Stimulated activated CD8-positive, alpha-beta memory T cell treated with anti-CD3 and anti-CD28 coated beads, Interleukin-7, amount 100 ng/mL, for 4 hours (primary cell): ENCODE measurements at regions not wholly inside any gene's neighbourhood (a gene's known extent, or its start where the extent isn't known, plus 50 kb on each side); places are given as distances from the start of the nearest gene placed in this dataset.
"Not testable (repeated sequence)": the region's sequence is repeated elsewhere in the genome, so short reads cannot be mapped to it uniquely, and the experiment has no call there.

Source experiments
- DNase-seq, 2 donors: peaks; one replicate each; pipeline ENCODE4 v3.0.0-alpha.2; 2020; ENCODE audit warnings: low read depth in 2 of 2

DNA sequence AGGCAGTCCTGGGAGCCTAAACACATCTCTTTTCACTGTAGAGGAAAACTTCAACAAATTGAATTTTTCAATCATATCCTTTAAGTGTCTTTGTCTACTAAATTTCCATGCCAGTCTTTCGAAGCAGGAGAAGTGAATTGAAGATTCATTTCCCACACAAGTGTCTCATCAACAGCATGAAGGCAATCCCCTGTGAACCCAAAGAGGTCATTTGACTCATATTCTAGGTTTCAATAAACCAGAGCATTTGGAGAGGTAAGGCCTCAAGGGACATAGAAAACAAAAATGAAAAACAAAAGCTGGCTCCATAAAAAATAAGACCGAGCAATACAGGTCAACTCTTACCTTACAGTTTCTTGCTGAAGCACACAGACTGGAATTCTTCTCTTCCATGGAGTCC is 94.1 kb upstream of the ATP1B1 start:
- DNase-seq = no peak

DNA sequence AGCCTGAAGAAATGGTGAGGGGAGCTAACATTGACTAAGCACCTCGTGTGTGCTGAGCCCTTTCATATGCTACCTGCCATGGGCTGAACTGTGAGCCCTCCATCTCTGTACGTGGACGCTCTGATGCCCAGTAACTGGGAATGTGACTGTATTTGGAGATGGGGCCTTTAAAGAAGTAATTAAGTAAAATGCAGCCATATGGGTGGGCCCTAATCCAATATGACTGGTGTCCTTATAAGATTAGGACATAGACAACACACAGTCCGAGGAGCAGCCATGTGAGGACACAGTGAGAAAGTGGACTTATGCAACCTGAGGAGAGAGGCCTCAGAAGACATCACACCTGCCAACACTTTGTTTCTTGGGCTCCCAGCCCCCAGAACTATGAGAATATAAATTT is 92.7 kb upstream of the ATP1B1 start:
- DNase-seq = no peak

DNA sequence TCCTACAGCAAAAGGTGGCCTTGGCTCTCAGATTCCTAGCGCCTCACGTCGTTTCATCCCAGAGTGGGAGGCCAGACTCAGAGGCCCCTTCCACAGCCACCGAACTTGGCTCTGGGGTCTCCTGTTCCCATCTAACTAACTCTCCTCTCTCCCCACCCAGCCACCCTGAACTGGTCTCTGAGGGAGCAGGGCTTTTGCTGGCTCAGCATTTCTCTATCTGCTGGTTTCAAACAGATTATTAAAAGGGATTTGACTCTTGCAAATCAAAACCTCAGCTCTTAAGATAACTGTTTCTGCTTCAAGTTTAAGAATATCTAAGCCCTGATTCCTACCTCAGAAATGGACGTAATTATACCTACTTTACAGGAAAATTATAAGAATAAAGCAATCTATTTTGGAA is 91.0 kb upstream of the ATP1B1 start:
- no peak for DNase-seq

DNA sequence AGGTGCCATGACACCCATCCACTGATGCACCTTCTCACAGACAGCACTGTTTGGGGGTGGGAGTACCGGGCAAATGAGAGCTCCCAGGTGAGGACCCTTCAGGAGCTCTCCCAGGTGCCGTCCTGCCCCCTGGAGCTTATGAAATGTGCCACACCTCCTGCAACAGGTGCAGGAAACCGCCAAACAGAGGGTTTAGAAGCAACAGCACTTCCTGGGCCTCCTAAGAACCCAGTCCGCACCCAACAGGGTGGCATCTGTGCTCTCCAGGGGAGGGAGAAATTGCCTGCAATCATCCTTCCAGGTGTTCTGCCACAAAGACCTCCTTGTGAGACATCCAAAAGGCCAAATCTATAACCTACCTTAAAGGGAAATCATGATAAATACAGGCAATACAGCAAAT is 87.7 kb upstream of the ATP1B1 start:
- DNase-seq = no peak

DNA sequence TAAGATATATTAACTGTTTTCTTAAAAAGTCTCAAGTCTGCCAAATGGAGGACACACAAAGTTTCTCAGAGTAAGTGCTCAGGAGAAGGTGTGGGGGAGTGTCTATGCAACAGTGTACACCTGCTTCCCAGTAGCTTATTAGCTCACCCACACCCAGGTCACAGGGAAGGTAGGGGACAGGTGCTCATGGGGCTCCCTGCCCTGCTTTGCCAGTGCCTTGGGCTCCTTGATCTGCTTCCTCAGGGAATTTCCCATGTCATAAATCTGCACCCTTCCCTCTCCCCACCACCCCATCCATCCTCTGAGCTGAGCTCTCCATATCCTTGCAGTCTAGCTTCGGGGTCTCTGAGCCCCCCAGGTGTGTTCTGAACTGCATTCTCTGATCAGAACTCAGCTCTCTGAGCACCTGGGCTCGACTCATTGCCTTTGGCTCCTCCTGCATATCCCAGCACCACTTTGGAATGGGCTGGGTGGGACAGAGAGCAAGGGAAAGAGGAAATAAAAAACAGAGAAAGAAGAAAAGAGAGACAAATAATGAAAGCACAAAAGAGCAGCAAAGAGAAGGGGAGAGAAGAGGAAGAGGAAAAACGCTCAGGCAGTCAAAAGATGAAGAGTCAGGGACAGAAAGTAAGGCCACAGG is 87.0 kb upstream of the ATP1B1 start:
- DNase-seq = no peak

DNA sequence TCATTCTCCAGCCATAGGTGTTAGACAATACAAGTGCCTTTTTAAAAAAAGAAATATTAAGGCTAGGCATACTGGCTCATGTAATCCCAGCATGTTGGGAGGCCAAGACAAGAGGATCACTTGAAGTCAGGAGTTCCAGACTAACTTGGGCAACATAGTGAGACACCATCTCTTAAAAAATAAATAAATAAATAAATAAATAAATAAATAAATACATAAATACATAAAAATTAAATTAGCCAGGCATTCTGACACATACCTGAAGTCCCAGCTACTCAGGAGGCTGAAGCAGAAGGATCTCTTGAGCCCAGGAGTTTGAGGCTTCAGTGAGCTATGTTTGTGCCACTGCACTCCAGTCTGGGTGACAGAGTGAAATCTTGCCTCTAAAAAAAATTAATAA is 85.8 kb upstream of the ATP1B1 start:
- DNase-seq = no peak

DNA sequence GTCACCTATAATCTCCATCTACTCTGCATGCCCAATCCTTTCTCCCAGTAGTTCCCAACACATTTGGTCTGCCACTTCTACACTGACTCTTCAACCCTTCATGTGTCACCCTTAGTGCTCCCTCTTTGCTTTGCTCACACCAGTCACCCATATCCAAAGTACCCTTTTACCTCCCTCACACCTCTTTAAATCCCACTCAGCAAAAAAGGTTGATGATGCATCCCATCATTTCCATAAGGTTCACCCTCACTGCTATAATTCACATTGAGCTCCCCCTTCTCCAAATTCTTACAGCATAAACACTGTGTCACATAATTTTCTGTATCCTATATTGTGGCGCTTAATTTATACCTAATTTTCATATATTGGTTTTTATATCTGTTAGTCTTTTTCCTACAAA is 83.8 kb upstream of the ATP1B1 start:
- no peak for DNase-seq

DNA sequence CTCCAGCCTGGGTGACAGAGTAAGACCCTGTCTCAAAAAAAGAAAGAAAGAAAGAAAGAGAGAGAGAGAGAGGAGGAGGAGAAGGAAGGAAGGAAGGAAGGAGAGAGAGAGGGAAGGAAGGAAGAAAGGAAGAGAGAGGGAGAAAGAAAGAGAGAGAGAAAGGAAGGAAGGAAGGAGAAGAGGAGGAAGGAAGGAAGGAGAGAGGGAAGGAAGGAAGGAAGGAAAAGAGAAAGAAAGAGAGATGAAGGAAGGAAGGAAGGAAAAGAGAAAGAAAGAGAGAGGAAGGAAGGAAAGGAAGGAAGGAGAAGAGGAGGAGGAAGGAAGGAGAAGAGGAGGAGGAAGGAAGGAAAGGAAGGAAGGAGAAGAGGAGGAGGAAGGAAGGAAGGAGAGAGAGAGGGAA is 82.2 kb upstream of the ATP1B1 start:
- DNase-seq = no peak

DNA sequence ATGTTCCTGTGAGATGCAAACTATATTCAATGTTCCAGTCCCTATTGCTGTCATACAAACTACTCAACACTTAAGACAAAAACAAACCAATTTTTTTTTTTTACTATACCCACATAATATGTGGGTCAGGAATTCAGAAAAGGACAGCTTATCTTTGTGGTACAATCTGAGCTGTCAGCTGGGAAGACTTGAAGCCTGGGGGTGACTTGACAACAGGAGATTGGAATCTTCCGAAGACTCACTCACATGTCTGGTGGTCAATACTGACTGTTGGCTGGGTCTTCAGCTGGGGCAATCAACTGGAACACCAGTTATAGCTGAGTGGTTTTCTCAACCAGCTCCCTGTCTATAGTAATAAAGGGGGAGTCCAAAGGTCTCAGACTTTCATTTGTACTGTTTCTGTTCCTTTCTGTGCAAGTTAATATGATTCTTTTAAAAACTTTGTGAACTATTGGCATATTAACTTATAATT is 81.7 kb upstream of the ATP1B1 start:
- no peak for DNase-seq

DNA sequence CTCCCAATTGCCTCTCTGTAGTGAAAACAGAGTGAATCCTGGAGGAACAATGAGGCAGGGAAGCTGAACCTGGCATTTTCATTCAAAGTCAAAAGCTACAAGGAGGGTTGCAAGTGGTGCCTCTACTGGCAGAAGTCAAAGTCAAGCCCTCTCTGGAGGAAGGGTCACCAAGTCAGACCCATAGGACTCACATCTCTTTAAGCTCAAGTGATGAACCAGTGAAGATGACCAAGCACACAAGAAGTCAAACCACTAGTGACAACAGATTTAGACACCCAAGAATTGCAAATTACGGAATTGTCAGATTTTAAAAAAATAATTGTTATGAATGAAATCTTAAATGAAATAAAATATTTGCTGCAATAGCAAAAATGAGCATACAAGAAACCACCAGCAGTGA is 81.1 kb upstream of the ATP1B1 start:
- DNase-seq = no peak

DNA sequence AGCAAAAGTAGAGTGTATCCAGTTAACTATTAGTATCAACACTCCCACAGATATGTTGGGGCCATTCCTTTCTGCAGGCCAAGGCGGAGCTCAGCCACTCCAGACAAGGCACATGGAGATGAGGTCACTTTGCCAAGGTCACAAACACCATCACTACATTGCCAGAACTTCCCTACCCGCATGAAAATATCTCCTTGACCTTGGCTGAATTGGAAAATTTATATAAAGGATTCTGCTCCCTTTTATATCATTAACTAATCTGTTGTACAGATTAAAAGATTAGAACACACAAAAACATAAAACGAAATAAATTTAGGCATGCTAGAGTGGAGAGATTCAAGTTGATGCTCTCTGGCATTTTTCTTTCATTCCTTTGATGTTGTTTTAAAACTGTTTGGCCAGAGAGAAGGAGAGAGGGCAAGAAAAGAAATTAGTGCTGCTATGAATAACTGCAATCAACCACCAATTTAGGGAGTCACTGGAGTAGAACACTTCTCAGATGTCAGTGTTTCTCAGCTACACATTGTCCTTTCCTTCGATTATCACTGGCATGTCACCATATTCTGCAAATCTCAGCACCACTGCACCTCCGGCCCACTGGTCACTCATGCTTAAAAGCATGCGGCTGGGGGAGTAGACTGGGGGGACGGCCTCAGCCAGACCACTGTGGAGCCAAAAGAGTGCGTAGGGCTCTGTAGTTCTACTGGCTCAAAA is 78.7 kb upstream of the ATP1B1 start:
- DNase-seq = no peak

DNA sequence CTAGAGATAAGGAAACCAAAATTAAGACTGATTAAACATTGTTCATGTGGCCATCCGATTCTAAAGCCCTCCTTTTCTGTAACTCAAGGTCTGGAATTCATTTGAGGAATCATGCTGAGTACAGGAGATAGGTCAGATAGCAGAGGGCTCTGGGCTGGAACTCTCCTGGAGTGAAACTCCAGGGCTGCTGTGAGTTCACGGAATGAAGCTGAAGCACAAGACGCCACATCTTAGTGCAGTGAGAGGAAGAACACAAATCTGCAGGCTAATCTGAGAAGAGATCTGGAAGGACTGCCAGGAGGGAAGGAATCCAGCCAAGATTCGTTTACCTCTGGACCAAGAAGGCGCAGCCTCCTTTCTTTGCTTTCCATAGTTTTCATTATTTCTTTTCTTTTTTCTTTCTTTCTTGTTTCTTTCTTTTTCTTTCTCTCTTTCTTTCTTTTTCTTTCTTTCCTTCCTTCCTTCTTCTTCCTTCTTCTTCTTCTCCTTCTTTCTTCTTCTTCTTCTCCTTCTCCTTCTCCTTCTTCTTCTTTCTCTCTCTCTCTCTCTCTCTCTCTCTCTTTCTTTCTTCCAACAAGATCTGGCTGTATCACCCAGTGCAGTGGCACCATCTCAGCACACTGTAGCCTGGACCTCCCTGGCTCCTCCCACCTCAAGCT is 74.8 kb upstream of the ATP1B1 start:
- no peak for DNase-seq

DNA sequence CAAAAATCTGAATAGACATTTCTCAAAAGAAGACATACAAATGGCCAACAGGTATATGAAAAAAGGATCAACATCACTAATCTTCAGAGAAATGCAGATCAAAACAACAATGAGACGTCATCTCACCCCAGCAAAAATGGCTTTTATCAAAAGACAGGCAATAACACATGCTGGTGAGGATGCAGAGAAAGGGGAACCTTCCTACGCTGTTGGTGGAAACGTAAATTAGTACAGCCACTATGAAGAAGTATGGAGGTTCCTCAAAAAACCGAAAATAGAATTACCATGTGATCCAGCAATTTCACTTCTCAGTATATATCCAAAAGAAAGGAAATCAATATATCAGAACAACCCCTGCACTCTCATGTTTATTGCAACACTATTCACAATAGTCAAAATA is 65.1 kb upstream of the ATP1B1 start:
- no peak for DNase-seq

DNA sequence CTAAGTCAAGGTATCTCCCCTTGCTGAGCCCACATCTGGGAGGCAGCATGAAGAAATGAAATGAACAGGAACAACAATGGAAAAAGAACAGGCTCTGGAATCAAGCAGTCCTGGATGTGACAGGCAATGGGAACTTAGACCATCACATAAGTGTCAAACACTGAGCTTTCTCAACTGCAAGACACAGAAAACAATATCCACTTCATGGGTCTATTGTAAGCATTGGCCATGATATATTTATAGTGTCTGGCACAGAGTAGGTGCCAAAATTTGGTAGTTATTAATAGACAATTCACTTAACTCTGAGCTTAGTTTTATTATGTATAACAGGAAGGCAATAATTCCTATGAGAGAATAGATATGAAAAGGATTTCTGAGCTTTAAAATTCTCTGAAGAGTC is 64.1 kb upstream of the ATP1B1 start:
- DNase-seq = no peak

DNA sequence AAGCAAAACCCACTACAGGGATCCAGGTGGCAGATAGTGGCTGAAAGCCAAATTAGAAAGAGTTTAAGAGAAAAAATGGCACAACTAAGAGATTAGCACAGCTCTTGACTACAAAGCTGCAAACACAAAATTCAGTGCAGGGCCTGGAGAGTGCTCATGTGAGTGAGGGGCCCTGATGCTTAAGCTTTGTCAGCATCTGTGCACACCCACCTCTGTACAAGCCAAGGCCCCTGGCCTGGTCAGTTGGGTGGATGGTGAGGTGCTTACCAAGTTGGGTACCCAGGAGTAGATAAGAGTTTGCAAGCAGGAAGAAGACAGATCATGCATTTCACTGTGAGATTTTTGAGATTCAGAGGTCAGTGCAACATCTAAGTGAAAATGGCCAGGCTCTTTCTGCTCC is 62.7 kb upstream of the ATP1B1 start:
- DNase-seq = no peak

DNA sequence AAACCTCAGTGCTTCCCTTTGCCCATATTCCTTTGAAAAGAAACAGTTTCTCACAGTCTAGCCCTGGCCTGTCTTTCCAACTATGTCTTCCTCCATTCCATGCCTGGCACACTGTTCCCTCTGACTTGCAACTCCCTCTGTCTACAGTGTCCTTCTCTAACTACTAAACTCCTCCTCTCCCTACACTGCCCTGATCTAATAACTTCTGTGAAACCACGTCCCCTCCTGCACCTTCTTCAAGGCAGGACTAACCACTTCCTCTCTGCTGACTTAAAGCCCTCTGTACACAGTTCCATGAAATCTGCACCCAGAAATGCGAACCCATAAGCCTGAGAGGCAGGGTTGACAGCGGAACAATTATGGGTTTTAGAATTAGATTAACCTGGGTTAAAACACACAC is 62.2 kb upstream of the ATP1B1 start:
- DNase-seq = peak; percentile 10

DNA sequence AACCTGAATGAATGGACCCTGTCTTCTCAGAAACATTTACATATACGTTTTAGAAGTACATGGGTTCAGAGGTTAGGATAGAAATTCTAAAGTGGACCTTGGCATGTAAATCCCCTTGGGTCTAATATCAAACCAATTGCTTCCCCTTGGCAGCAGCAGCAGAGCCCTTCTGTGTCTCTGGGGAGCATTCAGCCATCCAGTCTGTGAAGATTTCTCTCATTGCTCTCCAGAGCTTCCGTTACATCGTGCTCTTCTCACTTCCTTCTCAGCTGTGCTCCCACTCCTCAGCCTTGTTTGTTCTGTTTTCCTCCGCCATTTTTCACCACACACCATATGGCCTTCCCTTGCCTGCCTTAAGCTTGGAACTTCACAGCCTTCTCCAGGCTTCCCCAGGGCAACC is 61.5 kb upstream of the ATP1B1 start:
- no peak for DNase-seq

DNA sequence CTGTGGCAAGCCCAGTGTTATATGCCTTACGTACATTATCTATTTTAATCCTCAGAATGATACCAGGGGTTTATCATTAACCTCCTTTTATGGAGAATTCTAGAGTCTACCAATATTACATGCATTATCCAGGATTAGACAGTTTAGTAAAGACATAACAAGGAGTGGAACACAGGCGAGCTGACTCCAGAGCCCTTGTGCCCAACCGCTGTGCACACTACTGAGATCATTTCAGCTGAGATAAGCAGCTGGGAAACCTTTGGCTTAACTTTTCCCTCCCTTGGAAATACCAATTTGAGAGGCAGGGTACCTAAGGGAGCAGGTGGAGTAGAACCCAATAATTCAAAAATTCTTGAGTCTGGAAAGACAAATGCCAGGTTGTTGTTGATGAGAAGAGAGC is 59.8 kb upstream of the ATP1B1 start:
- DNase-seq = no peak

DNA sequence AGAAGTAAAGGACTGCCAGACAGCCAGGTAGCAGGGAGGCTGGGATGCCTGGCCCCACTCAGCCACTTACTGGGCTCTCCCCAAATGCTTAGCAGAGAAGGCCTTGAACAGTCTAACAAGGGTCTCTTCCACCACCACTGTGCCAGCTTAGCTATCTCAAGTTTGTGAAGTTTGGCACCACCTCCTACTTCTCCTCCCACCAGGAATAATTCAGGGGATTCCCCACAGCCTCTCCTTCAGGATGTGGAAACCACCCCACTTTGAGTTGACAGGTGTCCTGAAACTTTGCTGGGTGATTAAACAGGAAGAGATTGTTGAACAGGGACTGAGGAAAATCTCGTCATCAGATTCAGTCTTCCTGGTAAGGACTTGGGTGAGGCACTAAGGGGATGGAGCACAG is 59.4 kb upstream of the ATP1B1 start:
- DNase-seq = no peak

DNA sequence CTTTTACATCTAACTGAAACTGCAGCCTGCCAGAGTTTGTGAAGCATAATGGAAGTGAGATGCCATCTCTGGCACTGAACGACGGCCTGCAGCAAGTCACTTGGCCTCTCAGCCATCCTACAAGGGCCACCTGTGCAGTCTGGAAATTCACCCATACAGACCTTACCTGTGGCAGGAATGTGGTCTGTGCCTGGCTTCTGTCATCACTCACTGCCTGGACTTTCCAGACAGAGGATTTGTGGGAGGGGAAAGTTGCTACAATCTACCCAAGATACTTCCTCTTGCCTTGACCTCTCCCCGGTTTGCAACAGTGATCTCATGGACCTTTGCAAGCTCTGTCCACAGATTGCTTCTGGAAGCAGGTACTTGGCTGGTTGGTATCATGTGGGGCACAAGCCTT is 58.4 kb upstream of the ATP1B1 start:
- DNase-seq = no peak

DNA sequence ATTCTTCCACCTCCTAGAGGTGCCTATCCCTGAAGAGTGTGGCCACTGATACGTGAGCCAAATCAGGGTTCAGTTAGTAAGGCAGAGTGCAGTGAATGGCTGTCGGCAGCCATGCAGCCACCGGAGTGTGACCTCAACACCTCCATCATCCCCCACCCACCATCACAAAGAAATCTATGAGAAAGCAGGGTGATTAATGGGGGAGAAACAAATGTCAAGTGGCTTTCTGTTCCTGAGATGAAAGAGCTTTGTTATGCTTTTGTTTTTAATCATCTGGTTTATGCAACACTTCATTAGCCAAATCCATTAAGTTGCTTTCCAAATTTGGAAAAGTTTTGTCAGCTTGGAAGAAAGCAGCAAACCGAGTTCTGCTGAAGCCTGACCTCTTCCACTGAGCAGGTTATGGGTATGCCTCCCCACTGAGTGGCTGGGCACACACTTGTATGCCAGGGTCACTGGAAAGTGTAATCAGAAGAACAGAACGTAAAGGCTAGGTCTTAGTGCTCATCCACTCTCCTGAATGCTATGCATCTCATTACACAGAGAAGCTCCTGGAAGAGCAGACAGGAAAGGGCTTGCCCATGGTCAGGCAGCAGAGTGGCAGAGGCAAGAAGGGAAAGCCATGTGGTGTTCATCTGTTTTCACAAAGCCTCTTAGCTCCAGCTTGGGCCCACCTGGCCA is 57.1 kb upstream of the ATP1B1 start:
- DNase-seq = no peak

DNA sequence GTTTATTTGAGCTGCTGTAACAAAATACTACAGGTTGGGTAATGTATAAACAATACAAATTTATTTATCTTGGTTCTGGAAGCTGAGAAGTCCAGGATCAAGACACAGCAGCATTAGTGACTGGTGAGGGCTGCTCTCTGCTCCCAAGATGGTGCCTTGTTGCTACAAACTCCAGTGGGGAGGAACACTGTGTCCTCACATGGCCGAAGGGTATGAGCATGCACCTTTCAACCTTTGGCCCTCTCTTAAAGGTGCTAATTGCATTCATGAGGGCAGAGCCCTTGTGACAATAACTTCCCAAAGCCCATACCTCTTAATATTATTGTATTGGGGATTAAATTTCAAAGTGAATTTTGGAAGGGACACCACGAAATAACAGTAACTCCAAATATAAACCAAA is 55.3 kb upstream of the ATP1B1 start:
- DNase-seq = no peak

DNA sequence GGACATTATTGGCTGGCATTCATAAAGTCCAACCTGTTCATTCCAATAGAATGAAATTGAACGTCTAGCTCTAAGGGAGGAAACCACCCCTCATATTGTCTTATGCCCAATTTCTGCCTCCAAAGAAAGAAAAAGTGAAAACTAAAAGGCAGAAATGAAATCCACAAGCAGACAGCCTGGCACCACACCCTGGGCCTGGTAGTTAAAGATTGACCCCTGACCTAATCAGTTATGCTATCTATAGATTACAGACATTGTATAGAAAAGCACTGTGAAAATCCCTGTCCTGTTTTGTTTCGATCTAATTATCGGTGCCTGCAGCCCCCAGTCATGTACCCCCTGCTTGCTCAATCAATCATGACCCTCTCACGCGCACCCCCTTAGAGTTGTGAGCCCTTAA is 54.3 kb upstream of the ATP1B1 start:
- not testable (repeated sequence) for DNase-seq
